ENCODE measurements at regions not wholly inside any gene's neighbourhood (a gene's known extent, or its start where the extent isn't known, plus 50 kb on each side); places are given as distances from the start of the nearest gene placed in this dataset.

DNA sequence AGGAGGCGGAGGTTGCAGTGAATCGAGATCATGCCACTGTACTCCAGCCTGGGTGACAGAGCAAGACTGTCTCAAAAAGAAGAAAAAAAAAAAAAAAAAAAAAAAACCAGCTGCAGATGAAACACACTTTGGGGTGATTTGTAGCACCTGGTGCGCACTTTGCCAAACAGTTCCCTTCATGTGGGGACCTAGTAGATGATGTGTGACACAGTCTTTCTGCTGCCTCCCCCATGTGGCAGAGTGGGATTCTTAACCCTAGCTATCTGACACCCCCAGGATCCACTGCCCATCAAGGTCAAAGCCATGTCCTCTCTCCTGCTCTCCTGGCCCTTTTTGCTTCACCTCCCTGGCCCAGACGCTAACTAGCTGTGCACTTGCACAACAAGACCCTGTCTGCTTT, 52.1 kb upstream of the PDZD8 start:
- in situ Hi-C loops (cut with MboI; ENCODE audit: low sequenced_read_pairs) = no loop called here

DNA sequence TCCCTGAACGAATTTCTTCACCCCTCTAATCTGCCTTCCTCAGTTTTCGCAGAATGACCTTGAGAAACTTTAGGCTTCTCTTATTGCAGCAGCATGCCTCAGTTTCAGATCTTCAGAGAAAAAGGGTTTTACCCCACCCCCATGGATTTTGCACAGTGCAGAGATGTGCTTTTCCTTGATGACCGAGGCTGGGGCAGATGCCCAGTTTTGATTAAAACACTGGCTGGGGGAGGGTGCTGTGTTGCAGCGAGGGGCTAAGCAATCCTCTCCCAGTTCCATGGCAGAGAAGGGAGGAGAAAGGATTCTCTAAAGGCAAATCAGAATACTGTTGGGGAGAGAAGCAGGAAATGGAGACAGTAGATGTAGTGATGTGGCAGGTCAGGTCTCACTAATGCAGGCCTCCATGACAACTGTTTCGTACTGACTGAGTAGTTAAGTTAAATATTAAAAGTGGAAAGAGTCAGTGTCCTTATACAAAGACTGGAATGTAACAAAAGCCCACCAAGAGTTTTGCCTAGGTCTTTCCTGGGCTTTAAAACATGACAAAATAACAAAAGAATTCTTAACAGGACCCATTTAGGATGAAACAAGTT, 50.8 kb upstream of the PDZD8 start:
- in situ Hi-C loops (cut with MboI; ENCODE audit: low sequenced_read_pairs) = no loop called here

DNA sequence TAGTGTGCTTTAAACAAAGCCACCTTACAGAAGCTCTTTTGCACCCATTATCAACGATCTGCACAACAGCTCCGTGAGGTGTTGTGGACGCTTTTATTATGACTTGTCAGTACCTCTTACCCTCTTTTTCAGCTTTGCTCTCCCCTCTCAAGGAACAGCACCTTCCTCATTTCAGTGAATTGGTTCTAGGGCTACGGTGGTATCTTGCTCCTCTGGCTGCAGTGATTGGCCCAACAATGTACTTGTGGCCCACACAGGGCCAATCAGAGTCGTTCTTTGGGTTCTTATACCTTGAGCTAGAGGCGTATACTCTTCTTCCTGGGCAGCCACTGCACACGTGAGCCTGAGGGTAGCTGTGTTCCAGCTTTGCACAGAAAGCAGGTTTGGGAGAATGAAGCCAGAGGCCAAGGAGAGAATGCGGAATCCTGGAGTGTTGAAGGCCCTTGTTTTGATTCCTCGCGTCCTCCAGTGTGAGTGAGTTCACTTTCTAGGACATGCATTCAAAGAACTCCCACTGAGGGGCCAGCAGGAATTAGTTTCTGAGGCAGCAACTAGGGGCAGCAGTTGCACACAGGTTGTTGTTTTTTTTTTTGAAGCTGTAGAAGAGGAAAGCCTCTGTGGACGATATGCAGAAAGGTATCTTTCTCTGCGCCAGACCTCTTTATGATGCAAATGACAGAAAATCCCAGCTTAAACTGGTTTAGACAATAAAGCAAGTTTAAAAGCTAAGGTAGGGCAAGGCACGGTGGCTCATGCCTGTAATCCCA, 49.8 kb upstream of the PDZD8 start:
- in situ Hi-C loops (cut with MboI; ENCODE audit: low sequenced_read_pairs) = no loop called here

Measured in HL-60/S4 (cell line).